ENCODE measurements at regions not wholly inside any gene's neighbourhood (a gene's known extent, or its start where the extent isn't known, plus 50 kb on each side); places are given as distances from the start of the nearest gene placed in this dataset.

- H3K4me3 ChIP-seq (ENCODE audit: low read depth, low read length): no peak overlapping the region
- TF ChIP-seq MYC (IDR thresholded peaks at IDR 0.05; ENCODE audit: low read depth, low read length): no peak
- no peak for TF ChIP-seq POLR2A (IDR thresholded peaks at IDR 0.05; ENCODE audit: extremely low read depth, insufficient read length)
- no peak for TF ChIP-seq MAX (IDR thresholded peaks at IDR 0.05; ENCODE audit: low read depth, low read length)
- TF ChIP-seq CTCF (IDR thresholded peaks at IDR 0.05; ENCODE audit: low read depth, low read length): no peak
- DNase-seq (ENCODE audit: low read depth): peak; percentile 16
Measured at GRCh38 chr7:79876848-79877252, 257.8 kb upstream of the GNAI1 start.

GRCh38 chr7:79874797-79875196, 259.8 kb upstream of the GNAI1 start:
- TF ChIP-seq MAX (IDR thresholded peaks at IDR 0.05; ENCODE audit: low read depth, low read length) (no peak), MYC (IDR thresholded peaks at IDR 0.05; ENCODE audit: low read depth, low read length) (no peak), CTCF (IDR thresholded peaks at IDR 0.05; ENCODE audit: low read depth, low read length) (no peak), POLR2A (IDR thresholded peaks at IDR 0.05; ENCODE audit: extremely low read depth, insufficient read length) (no peak)
- no peak overlapping the region for H3K4me3 ChIP-seq (ENCODE audit: low read depth, low read length)
- DNase-seq (ENCODE audit: low read depth): no peak

GRCh38 chr7:79872176-79872575, 262.5 kb upstream of the GNAI1 start:
- no peak for DNase-seq (ENCODE audit: low read depth)
- no peak overlapping the region for H3K4me3 ChIP-seq (ENCODE audit: low read depth, low read length)
- TF ChIP-seq MYC (IDR thresholded peaks at IDR 0.05; ENCODE audit: low read depth, low read length): no peak
- TF ChIP-seq POLR2A (IDR thresholded peaks at IDR 0.05; ENCODE audit: extremely low read depth, insufficient read length): no peak
- no peak for TF ChIP-seq CTCF (IDR thresholded peaks at IDR 0.05; ENCODE audit: low read depth, low read length)
- no peak for TF ChIP-seq MAX (IDR thresholded peaks at IDR 0.05; ENCODE audit: low read depth, low read length)

GRCh38 chr7:79868010-79868409, 266.6 kb upstream of the GNAI1 start:
- H3K4me3 ChIP-seq (ENCODE audit: low read depth, low read length): no peak overlapping the region
- no peak for DNase-seq (ENCODE audit: low read depth)
- TF ChIP-seq MYC (IDR thresholded peaks at IDR 0.05; ENCODE audit: low read depth, low read length) (no peak), POLR2A (IDR thresholded peaks at IDR 0.05; ENCODE audit: extremely low read depth, insufficient read length) (no peak), CTCF (IDR thresholded peaks at IDR 0.05; ENCODE audit: low read depth, low read length) (no peak), MAX (IDR thresholded peaks at IDR 0.05; ENCODE audit: low read depth, low read length) (no peak)

GRCh38 chr7:79862447-79863210, 272.0 kb upstream of the GNAI1 start:
- no peak for TF ChIP-seq CTCF (IDR thresholded peaks at IDR 0.05; ENCODE audit: low read depth, low read length)
- H3K4me3 ChIP-seq (ENCODE audit: low read depth, low read length): no peak overlapping the region
- no peak for DNase-seq (ENCODE audit: low read depth)

- TF ChIP-seq POLR2A (IDR thresholded peaks at IDR 0.05; ENCODE audit: extremely low read depth, insufficient read length) (no peak), MAX (IDR thresholded peaks at IDR 0.05; ENCODE audit: low read depth, low read length) (no peak), MYC (IDR thresholded peaks at IDR 0.05; ENCODE audit: low read depth, low read length) (no peak), CTCF (IDR thresholded peaks at IDR 0.05; ENCODE audit: low read depth, low read length) (no peak)
- H3K4me3 ChIP-seq (ENCODE audit: low read depth, low read length): no peak overlapping the region
- no peak for DNase-seq (ENCODE audit: low read depth)
Measured at GRCh38 chr7:79855172-79855571, 279.5 kb upstream of the GNAI1 start.

Measured in NB4 (cell line).